22Rv1 (cell line): ENCODE measurements at regions not wholly inside any gene's neighbourhood (a gene's known extent, or its start where the extent isn't known, plus 50 kb on each side); places are given as distances from the start of the nearest gene placed in this dataset.

Source experiments
- CTCF ChIP-seq: fragments of 450-650 bp; IDR thresholded peaks from 2 replicates; pipeline ENCODE4 v1.5.1; 2017; ENCODE audit warnings: mild to moderate bottlenecking
- ZFX ChIP-seq: fragments of 450-650 bp; IDR thresholded peaks from 2 replicates; pipeline ENCODE4 v1.6.1; 2017; ENCODE audit warnings: antibody characterized with exemption, borderline replicate concordance

- TF ChIP-seq CTCF, result no peak
- no peak for TF ChIP-seq ZFX
Measured at GRCh38 chr19:28150129-28150528, 1062.8 kb downstream of the UQCRFS1 start.
